Smooth muscle cell (in vitro differentiated cells): ENCODE measurements at regions not wholly inside any gene's neighbourhood (a gene's known extent, or its start where the extent isn't known, plus 50 kb on each side); places are given as distances from the start of the nearest gene placed in this dataset.

Experiments used
- DNase-seq: peaks from one replicate; lab custom pipeline; 2025; ENCODE audit not compliant: unreplicated experiment; lab: John Stamatoyannopoulos, UW
- H2AFZ ChIP-seq: fragments of 200-600 bp; sonication (generic); 2 replicates; pipeline ENCODE4 v1.6.0; 2016; ENCODE audit warnings: antibody characterized with exemption, low read depth, mild to moderate bottlenecking
- H3F3A ChIP-seq: fragments of 200-600 bp; sonication (generic); 2 replicates; pipeline ENCODE4 v1.6.0; 2017; ENCODE audit warnings: antibody characterized with exemption, low read depth
- H3K27ac ChIP-seq: fragments of 200-600 bp; sonication (generic); 2 replicates; pipeline ENCODE4 v1.5.1; 2016; ENCODE audit warnings: low read depth, mild to moderate bottlenecking
- H3K27me3 ChIP-seq: fragments of 200-600 bp; sonication (generic); 2 replicates; pipeline ENCODE4 v1.6.1; 2016; ENCODE audit warnings: low read depth, mild to moderate bottlenecking
- H3K36me3 ChIP-seq: fragments of 200-600 bp; sonication (generic); 2 replicates; pipeline ENCODE4 v1.5.1; 2016; ENCODE audit warnings: low read depth
- H3K4me1 ChIP-seq: fragments of 200-600 bp; sonication (generic); 2 replicates; pipeline ENCODE4 v1.5.1; 2016; ENCODE audit warnings: low read depth
- H3K4me2 ChIP-seq: fragments of 200-600 bp; sonication (generic); 2 replicates; pipeline ENCODE4 v1.6.0; 2016; ENCODE audit warnings: mild to moderate bottlenecking
- H3K4me3 ChIP-seq: fragments of 200-600 bp; sonication (generic); 2 replicates; pipeline ENCODE4 v1.5.1; 2016; ENCODE audit warnings: mild to moderate bottlenecking
- H3K79me2 ChIP-seq: fragments of 200-600 bp; sonication (generic); 2 replicates; pipeline ENCODE4 v1.6.0; 2016; ENCODE audit warnings: low read depth, mild to moderate bottlenecking
- H3K9ac ChIP-seq: fragments of 200-600 bp; sonication (generic); 2 replicates; pipeline ENCODE4 v1.6.0; 2016; ENCODE audit warnings: low read depth
- H3K9me3 ChIP-seq: fragments of 200-600 bp; sonication (generic); replicated peaks from 2 replicates; pipeline ENCODE4 v1.5.1; 2016; ENCODE audit warnings: low read depth
- H4K20me1 ChIP-seq: fragments of 200-600 bp; sonication (generic); 2 replicates; pipeline ENCODE4 v1.6.0; 2016; ENCODE audit warnings: low read depth
- CTCF ChIP-seq: fragments of 200-600 bp; sonication (generic); IDR thresholded peaks from 2 replicates; pipeline ENCODE4 v1.5.1; 2017; ENCODE audit warnings: borderline replicate concordance, mild to moderate bottlenecking, antibody characterized with exemption; ENCODE audit not compliant: insufficient read depth, poor library complexity, severe bottlenecking
- WGBS: methylation state at CpG from one replicate; pipeline ENCODE4 v1.1.7; 2016; ENCODE audit warnings: low lambda C conversion rate; 5-methylcytosine and 5-hydroxymethylcytosine counted together

GRCh38 chr1:162991444-162991843, 77.7 kb upstream of the RGS4 start:
- Histone ChIP-seq H3K36me3 (no peaks in the 10 kb centered on the region), H3F3A (no peaks in the 10 kb centered on the region), H3K9ac (no peak overlapping the region), H3K27me3 (no peaks in the 10 kb centered on the region), H3K9me3 (no peaks in the 10 kb centered on the region), H3K4me1 (no peaks in the 10 kb centered on the region), H3K4me3 (no peak overlapping the region), H2AFZ (no peak overlapping the region), H3K27ac (no peak overlapping the region), H3K4me2 (no peak overlapping the region), H4K20me1 (no peaks in the 10 kb centered on the region), H3K79me2 (no peaks in the 10 kb centered on the region)
- no peak for DNase-seq
- no peak for TF ChIP-seq CTCF
- 84% methylated on average over 6 of the region's 6 CpGs for WGBS

GRCh38 chr1:162990665-162991064, 78.5 kb upstream of the RGS4 start:
- H3K4me2 ChIP-seq = no peak overlapping the region
- 69% methylated on average over 3 of the region's 3 CpGs for WGBS
- H3K27me3 ChIP-seq = no peaks in the 10 kb centered on the region
- no peaks in the 10 kb centered on the region for H3K9me3 ChIP-seq
- no peaks in the 10 kb centered on the region for H3K79me2 ChIP-seq
- no peaks in the 10 kb centered on the region for H3K4me1 ChIP-seq
- no peaks in the 10 kb centered on the region for H4K20me1 ChIP-seq
- H3K27ac ChIP-seq = no peak overlapping the region
- no peaks in the 10 kb centered on the region for H3F3A ChIP-seq
- no peak overlapping the region for H3K9ac ChIP-seq
- no peaks in the 10 kb centered on the region for H3K36me3 ChIP-seq
- H2AFZ ChIP-seq = no peak overlapping the region
- no peak overlapping the region for H3K4me3 ChIP-seq
- no peak for DNase-seq
- TF ChIP-seq CTCF = no peak

- Histone ChIP-seq H2AFZ (no peak overlapping the region), H3K27me3 (no peaks in the 10 kb centered on the region), H3K4me3 (no peak overlapping the region), H3K79me2 (no peaks in the 10 kb centered on the region), H3K9me3 (no peaks in the 10 kb centered on the region), H3F3A (no peaks in the 10 kb centered on the region), H3K4me2 (no peak overlapping the region), H4K20me1 (no peaks in the 10 kb centered on the region), H3K9ac (no peak overlapping the region), H3K27ac (no peak overlapping the region), H3K4me1 (no peaks in the 10 kb centered on the region), H3K36me3 (no peaks in the 10 kb centered on the region)
- 79% methylated on average over 3 of the region's 3 CpGs for WGBS
- no peak for TF ChIP-seq CTCF
- DNase-seq = no peak
Measured at GRCh38 chr1:162988869-162989268, 80.3 kb upstream of the RGS4 start.

GRCh38 chr1:162987866-162988265, 81.3 kb upstream of the RGS4 start:
- 61% methylated on average over 1 of the region's 1 CpG for WGBS
- Histone ChIP-seq H3K27me3 (no peaks in the 10 kb centered on the region), H3K4me1 (no peaks in the 10 kb centered on the region), H3K36me3 (no peaks in the 10 kb centered on the region), H3F3A (no peaks in the 10 kb centered on the region), H3K4me2 (no peak overlapping the region), H3K4me3 (no peak overlapping the region), H3K79me2 (no peaks in the 10 kb centered on the region), H4K20me1 (no peaks in the 10 kb centered on the region), H3K9me3 (no peaks in the 10 kb centered on the region), H3K27ac (peak overlapping the region; percentile 6), H3K9ac (no peak overlapping the region), H2AFZ (no peak overlapping the region)
- no peak for TF ChIP-seq CTCF
- DNase-seq = no peak
